Astrocyte (in vitro differentiated cells and primary cell): ENCODE measurements at regions not wholly inside any gene's neighbourhood (a gene's known extent, or its start where the extent isn't known, plus 50 kb on each side); places are given as distances from the start of the nearest gene placed in this dataset.

Experiments used
- CTCF ChIP-seq: IDR thresholded peaks from 2 replicates; pipeline ENCODE4 v1.5.1; 2011; ENCODE audit warnings: low read depth, mild to moderate bottlenecking, inconsistent platforms, low read length, moderate library complexity; ENCODE audit not compliant: insufficient read depth
- EZH2 ChIP-seq: IDR thresholded peaks from 2 replicates; pipeline ENCODE4 v1.6.1; 2012; ENCODE audit warnings: mild to moderate bottlenecking, low read length, inconsistent platforms; ENCODE audit not compliant: insufficient read depth

- TF ChIP-seq CTCF, result no peak
- no peak for TF ChIP-seq EZH2
Observed at GRCh38 chr6:145206247-145206907, 528.9 kb downstream of the EPM2A start.
